ENCODE measurements at regions not wholly inside any gene's neighbourhood (a gene's known extent, or its start where the extent isn't known, plus 50 kb on each side); places are given as distances from the start of the nearest gene placed in this dataset.

DNA sequence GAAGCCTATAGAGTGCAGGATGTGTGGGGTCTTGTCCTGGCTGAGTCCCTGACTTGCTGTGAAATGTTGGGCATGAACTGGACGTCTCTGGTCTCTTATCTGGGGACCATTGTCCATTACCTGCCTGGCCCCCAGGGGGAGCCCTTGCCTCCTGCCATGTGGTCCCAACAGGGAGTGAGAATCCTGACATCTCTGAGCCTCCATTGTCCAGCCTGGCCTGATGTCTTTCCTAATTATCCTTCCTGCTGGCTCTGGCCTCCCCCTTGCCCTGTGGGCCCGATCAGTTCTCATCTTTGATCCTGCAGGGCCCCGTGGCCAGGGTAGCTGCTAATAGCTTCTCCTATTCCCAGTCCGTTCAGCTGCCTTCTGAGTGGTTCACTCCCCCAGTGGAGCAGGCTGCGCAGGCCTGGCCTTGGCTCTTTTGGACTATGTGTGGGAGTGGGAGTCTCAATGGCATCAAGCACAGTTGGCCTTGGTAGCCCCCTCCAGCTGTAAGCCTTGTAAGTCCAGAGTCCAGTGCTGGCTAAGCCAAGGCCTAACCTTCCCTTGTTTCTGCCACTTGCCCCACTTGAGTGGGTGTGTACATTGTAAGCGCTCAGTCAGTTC, 77.9 kb upstream of the RALY start:
- no peak for DNase-seq (ENCODE audit: low read depth)
- TF ChIP-seq, protein P1, sequence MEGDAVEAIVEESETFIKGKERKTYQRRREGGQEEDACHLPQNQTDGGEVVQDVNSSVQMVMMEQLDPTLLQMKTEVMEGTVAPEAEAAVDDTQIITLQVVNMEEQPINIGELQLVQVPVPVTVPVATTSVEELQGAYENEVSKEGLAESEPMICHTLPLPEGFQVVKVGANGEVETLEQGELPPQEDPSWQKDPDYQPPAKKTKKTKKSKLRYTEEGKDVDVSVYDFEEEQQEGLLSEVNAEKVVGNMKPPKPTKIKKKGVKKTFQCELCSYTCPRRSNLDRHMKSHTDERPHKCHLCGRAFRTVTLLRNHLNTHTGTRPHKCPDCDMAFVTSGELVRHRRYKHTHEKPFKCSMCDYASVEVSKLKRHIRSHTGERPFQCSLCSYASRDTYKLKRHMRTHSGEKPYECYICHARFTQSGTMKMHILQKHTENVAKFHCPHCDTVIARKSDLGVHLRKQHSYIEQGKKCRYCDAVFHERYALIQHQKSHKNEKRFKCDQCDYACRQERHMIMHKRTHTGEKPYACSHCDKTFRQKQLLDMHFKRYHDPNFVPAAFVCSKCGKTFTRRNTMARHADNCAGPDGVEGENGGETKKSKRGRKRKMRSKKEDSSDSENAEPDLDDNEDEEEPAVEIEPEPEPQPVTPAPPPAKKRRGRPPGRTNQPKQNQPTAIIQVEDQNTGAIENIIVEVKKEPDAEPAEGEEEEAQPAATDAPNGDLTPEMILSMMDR (IDR thresholded peaks at IDR 0.05; ENCODE audit: insufficient read depth, low read length) = peak; percentile 37
- no peak overlapping the region for H3K4me3 ChIP-seq (ENCODE audit: low read depth, low read length)

DNA sequence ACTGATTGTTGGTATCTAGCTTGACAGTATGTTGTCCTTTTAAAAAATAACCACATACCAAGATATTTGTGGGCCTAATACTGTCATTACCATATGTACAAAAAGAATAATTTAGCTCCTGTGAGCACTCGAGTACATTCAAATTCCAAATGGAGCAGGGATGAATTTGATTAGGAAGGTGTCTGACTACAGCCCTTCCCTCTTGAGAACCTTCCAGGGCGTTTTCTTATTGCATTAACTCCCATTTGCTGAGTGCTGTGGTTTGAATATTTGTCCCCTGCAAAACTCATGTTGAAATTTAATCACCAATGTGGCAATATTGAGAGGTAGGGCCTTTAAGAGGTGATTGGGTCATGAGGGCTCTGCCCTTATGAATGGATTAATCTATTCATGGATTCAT, 76.9 kb upstream of the RALY start:
- H3K4me3 ChIP-seq (ENCODE audit: low read depth, low read length) = no peak overlapping the region
- TF ChIP-seq, protein P1 (IDR thresholded peaks at IDR 0.05; ENCODE audit: insufficient read depth, low read length) = no peak
- no peak for DNase-seq (ENCODE audit: low read depth)

DNA sequence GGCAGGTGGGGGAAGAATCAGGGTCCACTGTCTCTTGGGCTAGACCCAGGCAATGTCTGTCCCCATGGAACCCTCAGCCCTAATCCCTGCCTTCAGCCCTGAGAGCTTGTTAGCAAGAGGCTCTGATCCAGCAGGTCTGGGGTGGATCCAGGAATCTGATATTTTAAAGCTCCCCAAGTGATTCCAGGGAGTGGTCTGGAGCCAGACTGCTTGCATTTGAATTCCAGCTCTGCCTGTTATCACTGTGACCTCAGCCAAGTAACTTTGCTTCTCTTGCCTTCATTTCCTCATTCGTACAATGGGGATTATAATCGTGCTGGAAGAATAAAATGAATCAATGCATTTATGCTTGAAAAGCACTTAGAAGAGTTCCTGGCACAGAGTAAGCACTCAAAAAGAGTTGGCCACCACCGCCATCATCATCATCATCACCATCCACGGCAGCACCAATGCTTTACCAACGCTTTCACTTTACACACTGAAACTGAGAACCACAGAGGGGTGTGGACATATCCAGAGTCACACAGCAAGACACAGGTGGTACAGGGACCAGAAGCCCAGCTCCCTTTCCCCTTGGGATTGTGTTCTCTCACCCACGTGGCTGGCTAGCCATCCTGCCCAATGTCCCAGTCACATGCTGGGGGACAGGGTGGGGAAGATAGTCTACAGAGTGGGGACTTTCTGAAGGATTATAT, 75.7 kb upstream of the RALY start:
- peak; percentile 67 for DNase-seq (ENCODE audit: low read depth)
- TF ChIP-seq, protein P1 (IDR thresholded peaks at IDR 0.05; ENCODE audit: insufficient read depth, low read length) = no peak
- H3K4me3 ChIP-seq (ENCODE audit: low read depth, low read length) = peak overlapping the region; percentile 44

DNA sequence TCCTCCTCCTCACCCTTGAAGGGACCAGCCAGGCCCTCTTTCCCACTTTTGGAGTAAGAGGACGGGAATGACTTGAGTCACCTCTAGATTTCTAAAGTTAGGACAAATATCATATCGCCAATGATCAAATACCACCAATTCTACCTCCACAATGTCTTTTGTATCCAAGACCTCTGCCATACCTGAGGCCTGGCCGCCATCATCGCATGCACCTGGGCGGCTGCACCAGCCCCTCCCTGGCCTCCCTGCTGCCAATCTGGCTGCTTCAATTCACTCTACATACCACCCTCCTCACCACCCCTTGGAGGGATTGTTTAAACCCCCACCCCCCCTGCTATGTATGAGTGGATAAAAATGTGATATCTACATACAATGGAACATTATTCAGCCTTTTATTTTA, 75.0 kb upstream of the RALY start:
- no peak for DNase-seq (ENCODE audit: low read depth)
- no peak overlapping the region for H3K4me3 ChIP-seq (ENCODE audit: low read depth, low read length)
- TF ChIP-seq, protein P1 (IDR thresholded peaks at IDR 0.05; ENCODE audit: insufficient read depth, low read length) = no peak

DNA sequence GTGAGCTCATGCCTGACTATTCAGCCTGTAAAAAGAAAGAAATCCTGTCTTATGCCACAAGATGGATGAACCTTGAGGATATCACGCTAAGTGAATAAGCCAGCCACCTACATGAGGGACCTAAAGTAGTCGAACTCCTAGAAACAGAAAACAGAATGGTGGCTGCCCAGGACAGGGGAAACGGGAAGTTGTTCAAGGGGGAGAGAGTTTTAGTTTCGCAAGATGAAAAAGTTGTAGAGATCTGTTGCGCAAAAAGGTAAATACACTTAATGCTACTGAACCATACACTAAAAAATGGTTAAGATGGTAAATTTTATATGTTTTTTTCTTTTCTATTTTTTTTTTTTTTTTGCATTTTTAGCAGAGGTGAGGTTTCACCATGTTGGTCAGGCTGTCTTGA, 74.1 kb upstream of the RALY start:
- H3K4me3 ChIP-seq (ENCODE audit: low read depth, low read length) = no peak overlapping the region
- TF ChIP-seq, protein P1 (IDR thresholded peaks at IDR 0.05; ENCODE audit: insufficient read depth, low read length) = no peak
- DNase-seq (ENCODE audit: low read depth) = no peak

DNA sequence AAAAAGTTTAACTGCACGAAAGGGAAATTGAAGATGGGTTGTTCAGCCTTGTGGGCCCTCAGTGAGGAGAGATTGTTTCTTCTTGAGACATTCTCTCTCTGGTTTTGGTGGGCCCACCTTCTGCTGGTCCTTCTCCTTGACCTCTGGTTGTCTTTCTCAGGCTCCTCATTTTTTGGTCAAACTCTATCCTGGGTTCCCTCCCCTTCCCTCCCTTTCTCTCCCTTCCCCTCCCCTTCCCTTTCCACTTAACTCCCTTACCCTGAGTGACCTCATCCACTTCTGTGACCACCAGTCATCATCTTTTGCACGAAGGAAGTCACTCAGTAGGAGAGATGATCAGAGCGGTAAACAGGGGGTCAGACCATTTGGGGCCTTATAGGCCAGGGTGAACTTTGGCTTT, 71.5 kb upstream of the RALY start:
- TF ChIP-seq, protein P1 (IDR thresholded peaks at IDR 0.05; ENCODE audit: insufficient read depth, low read length) = no peak
- no peak for DNase-seq (ENCODE audit: low read depth)
- H3K4me3 ChIP-seq (ENCODE audit: low read depth, low read length) = no peak overlapping the region

Measured in fibroblast of the aortic adventitia (primary cell).